ENCODE measurements at regions not wholly inside any gene's neighbourhood (a gene's known extent, or its start where the extent isn't known, plus 50 kb on each side); places are given as distances from the start of the nearest gene placed in this dataset.

GRCh38 chr14:62314871-62315270, 552.7 kb downstream of the SNAPC1 start:
- 25 to 43% methylated on average over 1 of the region's 1 CpG for WGBS, 2 donors
- DNase-seq, result no peak
- intact Hi-C loops (cut with DNase I), result no loop called here
- no peaks in the 10 kb centered on the region for H3K27me3 ChIP-seq
- H3K4me1 ChIP-seq, result no peaks in the 10 kb centered on the region
- H3K36me3 ChIP-seq, result no peaks in the 10 kb centered on the region
- H3K9me3 ChIP-seq, result no peaks in the 10 kb centered on the region
- H3K4me3 ChIP-seq, result no peak overlapping the region
- no peak overlapping the region for H3K27ac ChIP-seq
- TF ChIP-seq POLR2A (IDR thresholded peaks at IDR 0.05) (no peak), CTCF (IDR thresholded peaks at IDR 0.05) (no peak), POLR2AphosphoS5 (IDR thresholded peaks at IDR 0.05) (no peak), EP300 (IDR thresholded peaks at IDR 0.05) (no peak)

GRCh38 chr14:62315631-62316030, 553.4 kb downstream of the SNAPC1 start:
- TF ChIP-seq EP300 (IDR thresholded peaks at IDR 0.05) (no peak), POLR2AphosphoS5 (IDR thresholded peaks at IDR 0.05) (no peak), CTCF (IDR thresholded peaks at IDR 0.05) (no peak), POLR2A (IDR thresholded peaks at IDR 0.05) (no peak)
- Histone ChIP-seq H3K27me3 (no peaks in the 10 kb centered on the region), H3K36me3 (no peaks in the 10 kb centered on the region), H3K27ac (no peak overlapping the region), H3K4me1 (no peaks in the 10 kb centered on the region), H3K9me3 (no peaks in the 10 kb centered on the region), H3K4me3 (no peak overlapping the region)
- intact Hi-C loops (cut with DNase I), result no loop called here
- 92 to 95% methylated on average over 2 of the region's 2 CpGs for WGBS, 2 donors
- DNase-seq, result no peak

- Histone ChIP-seq H3K9me3 (no peaks in the 10 kb centered on the region), H3K27ac (no peak overlapping the region), H3K4me3 (no peak overlapping the region), H3K36me3 (no peaks in the 10 kb centered on the region), H3K4me1 (no peaks in the 10 kb centered on the region), H3K27me3 (no peaks in the 10 kb centered on the region)
- no peak for TF ChIP-seq POLR2AphosphoS5 (IDR thresholded peaks at IDR 0.05)
- no peak for TF ChIP-seq CTCF (IDR thresholded peaks at IDR 0.05)
- no peak for TF ChIP-seq EP300 (IDR thresholded peaks at IDR 0.05)
- no peak for TF ChIP-seq POLR2A (IDR thresholded peaks at IDR 0.05)
- WGBS, 2 donors, result 79 to 85% methylated on average over 6 of the region's 6 CpGs
- DNase-seq, result no peak
- intact Hi-C loops (cut with DNase I), result no loop called here
Measured at GRCh38 chr14:62322216-62322615, 560.0 kb downstream of the SNAPC1 start.

- Histone ChIP-seq H3K27me3 (no peaks in the 10 kb centered on the region), H3K9me3 (peaks cover 0 to under 1% (median 0%) of the 10 kb centered on the region in 4 donors), H3K4me1 (no peaks in the 10 kb centered on the region), H3K36me3 (no peaks in the 10 kb centered on the region), H3K27ac (no peak overlapping the region), H3K4me3 (no peak overlapping the region)
- intact Hi-C loops (cut with DNase I), result no loop called here
- no peak for TF ChIP-seq EP300 (IDR thresholded peaks at IDR 0.05)
- no peak for TF ChIP-seq POLR2A (IDR thresholded peaks at IDR 0.05)
- TF ChIP-seq POLR2AphosphoS5 (IDR thresholded peaks at IDR 0.05), result no peak
- TF ChIP-seq CTCF (IDR thresholded peaks at IDR 0.05), result no peak
- DNase-seq, result no peak
- 46 to 71% methylated on average over 2 of the region's 2 CpGs for WGBS, 2 donors
Measured at GRCh38 chr14:62329427-62329826, 567.2 kb downstream of the SNAPC1 start.

GRCh38 chr14:62347562-62348011, 585.4 kb downstream of the SNAPC1 start:
- TF ChIP-seq CTCF (IDR thresholded peaks at IDR 0.05) (no peak), POLR2A (IDR thresholded peaks at IDR 0.05) (no peak), POLR2AphosphoS5 (IDR thresholded peaks at IDR 0.05) (no peak), EP300 (IDR thresholded peaks at IDR 0.05) (no peak)
- DNase-seq, result no peak
- Histone ChIP-seq H3K4me3 (no peak overlapping the region), H3K27me3 (no peaks in the 10 kb centered on the region), H3K36me3 (no peaks in the 10 kb centered on the region), H3K4me1 (no peaks in the 10 kb centered on the region), H3K9me3 (peaks cover 0 to 5% (median 2%) of the 10 kb centered on the region in 4 donors), H3K27ac (no peak overlapping the region)
- 85 to 86% methylated on average over 5 of the region's 5 CpGs for WGBS, 2 donors
- intact Hi-C loops (cut with DNase I), result no loop called here
